Large intestine (tissue), 3 donors: ENCODE measurements at regions not wholly inside any gene's neighbourhood (a gene's known extent, or its start where the extent isn't known, plus 50 kb on each side); places are given as distances from the start of the nearest gene placed in this dataset.

Source experiments
- DNase-seq, 2 donors: peaks; one replicate each; pipeline versions ENCODE4 v3.0.0 to v3.0.0-alpha.2; 2013
- H3K27ac ChIP-seq: one replicate; pipeline ENCODE4 v1.5.1; 2013; ENCODE audit warnings: low read length
- H3K27me3 ChIP-seq: 2 replicates; pipeline ENCODE4 v1.6.1; 2013; ENCODE audit warnings: low read length; ENCODE audit not compliant: control insufficient read depth, insufficient read depth
- H3K36me3 ChIP-seq: 2 replicates; pipeline ENCODE4 v1.6.1; 2013; ENCODE audit warnings: low read length; ENCODE audit not compliant: control insufficient read depth, insufficient read depth
- H3K4me1 ChIP-seq: one replicate; pipeline ENCODE4 v1.6.1; 2013; ENCODE audit warnings: low read length; ENCODE audit not compliant: control insufficient read depth, insufficient read depth
- H3K4me3 ChIP-seq: one replicate; pipeline ENCODE4 v1.5.1; 2013; ENCODE audit warnings: low read length
- H3K9me3 ChIP-seq: one replicate; pipeline ENCODE4 v1.6.1; 2013; ENCODE audit warnings: mild to moderate bottlenecking, low read depth, low read length, moderate library complexity; ENCODE audit not compliant: control insufficient read depth
- WGBS: methylation state at CpG from one replicate; pipeline ENCODE4 v1.1.5; 2013; ENCODE audit warnings: low lambda C conversion rate; ENCODE audit not compliant: insufficient coverage; 5-methylcytosine and 5-hydroxymethylcytosine counted together

- 77% methylated on average over 3 of the region's 3 CpGs for WGBS
- Histone ChIP-seq H3K27me3 (no peaks in the 10 kb centered on the region), H3K36me3 (no peaks in the 10 kb centered on the region), H3K27ac (no peak overlapping the region), H3K4me3 (no peak overlapping the region), H3K9me3 (no peaks in the 10 kb centered on the region), H3K4me1 (no peaks in the 10 kb centered on the region)
- no peak for DNase-seq
These were observed 187.2 kb downstream of the TOMM20 start for GRCh38 chr1:234941321-234942011.

- Histone ChIP-seq H3K4me3 (no peak overlapping the region), H3K27ac (no peak overlapping the region), H3K4me1 (no peaks in the 10 kb centered on the region), H3K27me3 (no peaks in the 10 kb centered on the region), H3K9me3 (no peaks in the 10 kb centered on the region), H3K36me3 (no peaks in the 10 kb centered on the region)
- no CpG with 5 or more reads among the region's 7 CpGs for WGBS
- no peak for DNase-seq
These were observed 187.8 kb downstream of the TOMM20 start for GRCh38 chr1:234940841-234941240.

- WGBS, result no CpG with 5 or more reads among the region's 7 CpGs
- Histone ChIP-seq H3K4me3 (no peak overlapping the region), H3K4me1 (no peaks in the 10 kb centered on the region), H3K9me3 (no peaks in the 10 kb centered on the region), H3K27me3 (no peaks in the 10 kb centered on the region), H3K27ac (no peak overlapping the region), H3K36me3 (no peaks in the 10 kb centered on the region)
- no peak for DNase-seq
These were observed 189.7 kb downstream of the TOMM20 start for GRCh38 chr1:234938924-234939323.

- no peaks in the 10 kb centered on the region for H3K4me1 ChIP-seq
- no peaks in the 10 kb centered on the region for H3K36me3 ChIP-seq
- H3K9me3 ChIP-seq, result no peaks in the 10 kb centered on the region
- 80% methylated on average over 1 of the region's 1 CpG for WGBS
- DNase-seq, result no peak
- no peak overlapping the region for H3K4me3 ChIP-seq
- H3K27me3 ChIP-seq, result no peaks in the 10 kb centered on the region
- H3K27ac ChIP-seq, result no peak overlapping the region
These were observed 190.5 kb downstream of the TOMM20 start for GRCh38 chr1:234938135-234938534.

GRCh38 chr1:234936612-234937389, 191.8 kb downstream of the TOMM20 start:
- 100% methylated on average over 4 of the region's 7 CpGs for whole genome bisulfite sequencing

GRCh38 chr1:234934611-234935033, 194.0 kb downstream of the TOMM20 start:
- H3K36me3 ChIP-seq, result no peaks in the 10 kb centered on the region
- 80% methylated on average over 1 of the region's 7 CpGs for WGBS
- no peaks in the 10 kb centered on the region for H3K4me1 ChIP-seq
- no peak overlapping the region for H3K4me3 ChIP-seq
- no peaks in the 10 kb centered on the region for H3K9me3 ChIP-seq
- no peak overlapping the region for H3K27ac ChIP-seq
- H3K27me3 ChIP-seq, result no peaks in the 10 kb centered on the region
- DNase-seq, result no peak

More at GRCh38 chr1:234936612-234937389, 191.8 kb downstream of the TOMM20 start:
- DNase-seq, result no peak
- Histone ChIP-seq H3K9me3 (no peaks in the 10 kb centered on the region), H3K27ac (no peak overlapping the region), H3K27me3 (no peaks in the 10 kb centered on the region), H3K4me3 (no peak overlapping the region), H3K36me3 (no peaks in the 10 kb centered on the region), H3K4me1 (no peaks in the 10 kb centered on the region)

GRCh38 chr1:234933475-234933874, 195.2 kb downstream of the TOMM20 start:
- Histone ChIP-seq H3K4me3 (no peak overlapping the region), H3K27me3 (no peaks in the 10 kb centered on the region), H3K9me3 (no peaks in the 10 kb centered on the region), H3K36me3 (no peaks in the 10 kb centered on the region), H3K27ac (no peak overlapping the region), H3K4me1 (no peaks in the 10 kb centered on the region)
- no CpG with 5 or more reads among the region's 2 CpGs for WGBS
- DNase-seq, result no peak

- WGBS, result 100% methylated on average over 1 of the region's 15 CpGs
- no peaks in the 10 kb centered on the region for H3K36me3 ChIP-seq
- H3K27me3 ChIP-seq, result no peaks in the 10 kb centered on the region
- no peak overlapping the region for H3K27ac ChIP-seq
- H3K4me3 ChIP-seq, result no peak overlapping the region
- no peak for DNase-seq
- no peaks in the 10 kb centered on the region for H3K9me3 ChIP-seq
- no peaks in the 10 kb centered on the region for H3K4me1 ChIP-seq
These were observed 195.9 kb downstream of the TOMM20 start for GRCh38 chr1:234932511-234933430.

GRCh38 chr1:234932106-234932505, 196.5 kb downstream of the TOMM20 start:
- 100% methylated on average over 1 of the region's 12 CpGs for WGBS
- no peaks in the 10 kb centered on the region for H3K9me3 ChIP-seq

GRCh38 chr1:234931404-234931973, 197.1 kb downstream of the TOMM20 start:
- H3K27me3 ChIP-seq, result no peaks in the 10 kb centered on the region
- H3K4me1 ChIP-seq, result peaks cover 6% of the 10 kb centered on the region
- DNase-seq, result no peak
- no peak overlapping the region for H3K4me3 ChIP-seq
- WGBS, result no CpG with 5 or more reads among the region's 4 CpGs
- no peaks in the 10 kb centered on the region for H3K9me3 ChIP-seq
- no peak overlapping the region for H3K27ac ChIP-seq
- no peaks in the 10 kb centered on the region for H3K36me3 ChIP-seq

More at GRCh38 chr1:234932106-234932505, 196.5 kb downstream of the TOMM20 start:
- H3K27ac ChIP-seq, result no peak overlapping the region
- H3K27me3 ChIP-seq, result no peaks in the 10 kb centered on the region
- no peak overlapping the region for H3K4me3 ChIP-seq
- H3K36me3 ChIP-seq, result no peaks in the 10 kb centered on the region
- DNase-seq, result no peak
- H3K4me1 ChIP-seq, result peaks cover 3% of the 10 kb centered on the region
